GM12878 (cell line): ENCODE measurements at regions not wholly inside any gene's neighbourhood (a gene's known extent, or its start where the extent isn't known, plus 50 kb on each side); places are given as distances from the start of the nearest gene placed in this dataset.

Experiments used
- ATAC-seq: fragments of 200-7000 bp; cut with Tn5 transposase; 3 replicates; pipeline ENCODE4 v1.9.1; 2020; ENCODE audit warnings: mild to moderate bottlenecking, moderate library complexity
- BruUV-seq: library from RNA; stranded (reverse); fragments of 400-500 nt; replicated peaks from 2 replicates; lab custom pipeline; 2021; lab: Mats Ljungman, UMichigan
- CTCF ChIA-PET: fragments of 300-600 bp; sonication (Branson Sonifier 250); formaldehyde crosslinking; extraction: SDS; loops from one replicate; lab custom pipeline; 2021; ENCODE audit warnings: inconsistent platforms; lab: Yijun Ruan, JAX
- POLR2A ChIA-PET: fragments of 350-600 bp; formaldehyde crosslinking; extraction: SDS; loops from one replicate; lab custom pipeline; 2021; ENCODE audit warnings: inconsistent platforms; lab: Charles Lee
- RAD21 ChIA-PET: fragments of 300-600 bp; sonication (Branson Sonifier 250); formaldehyde crosslinking; loops from one replicate; lab custom pipeline; 2023; ENCODE audit warnings: antibody characterized with exemption; ENCODE audit not compliant: unreplicated experiment; lab: Charles Lee
- SMC1A ChIA-PET: fragments of 300-600 bp; sonication (Branson Sonifier 250); formaldehyde crosslinking; loops from one replicate; lab custom pipeline; 2023; ENCODE audit not compliant: unreplicated experiment, uncharacterized antibody; lab: Charles Lee
- DNase-seq: peaks from one replicate; pipeline ENCODE4 v3.0.0-alpha.2; 2011; ENCODE audit warnings: low read depth, low spot score
- FAIRE-seq: peaks from 3 replicates; lab custom pipeline; 2011; peaks lifted over from hg19 to GRCh38; lab: Jason Lieb, UNC
- H2AFZ ChIP-seq: 2 replicates; pipeline ENCODE4 v1.6.0; 2011; ENCODE audit warnings: low read depth, low read length, control low read depth; ENCODE audit not compliant: control insufficient read depth
- H3K27ac ChIP-seq: 2 replicates; pipeline ENCODE4 v1.5.1; 2011; ENCODE audit warnings: control low read depth; ENCODE audit not compliant: control insufficient read depth, insufficient read depth
- H3K27me3 ChIP-seq, 2 experiments: replicated peaks in 1 of 2; 2 replicates each; pipeline versions ENCODE4 v1.6.0 to v1.6.1; 2011; ENCODE audit warnings: low read length in 1 of 2; ENCODE audit not compliant: control insufficient read depth in 2 of 2, insufficient read depth in 2 of 2
- H3K36me3 ChIP-seq, 2 experiments: 2 replicates each; pipeline ENCODE4 v1.5.1; 2011; ENCODE audit warnings: low read length in 1 of 2; ENCODE audit not compliant: control insufficient read depth in 2 of 2, insufficient read depth in 2 of 2
- H3K4me1 ChIP-seq: 2 replicates; pipeline ENCODE4 v1.6.1; 2011; ENCODE audit warnings: mild to moderate bottlenecking, low read length, moderate library complexity, mixed read lengths; ENCODE audit not compliant: control insufficient read depth, insufficient read depth
- H3K4me2 ChIP-seq: 2 replicates; pipeline ENCODE4 v1.6.0; 2011; ENCODE audit warnings: control low read depth; ENCODE audit not compliant: control insufficient read depth, insufficient read depth
- H3K4me3 ChIP-seq: fragments of 200-600 bp; sonication (generic); 2 replicates; pipeline ENCODE4 v1.5.1; 2016
- H3K79me2 ChIP-seq: 2 replicates; pipeline ENCODE4 v1.6.0; 2011; ENCODE audit warnings: low read length; ENCODE audit not compliant: control insufficient read depth, insufficient read depth
- H3K9ac ChIP-seq: 2 replicates; pipeline ENCODE4 v1.8.0; 2011; ENCODE audit warnings: low read length, control low read depth, mixed read lengths; ENCODE audit not compliant: control insufficient read depth, insufficient read depth
- H3K9me3 ChIP-seq: replicated peaks from 3 replicates; pipeline ENCODE4 v1.5.1; 2011; ENCODE audit warnings: mild to moderate bottlenecking, low read length; ENCODE audit not compliant: control insufficient read depth, insufficient read depth
- H4K20me1 ChIP-seq: 2 replicates; pipeline ENCODE4 v1.6.0; 2011; ENCODE audit not compliant: control insufficient read depth, insufficient read depth
- CHD2 ChIP-seq: IDR thresholded peaks from 2 replicates; pipeline ENCODE4 v1.6.1; 2011; ENCODE audit warnings: low read depth, low read length, improper control_type of control experiment, borderline replicate concordance
- GABPA ChIP-seq: IDR thresholded peaks from 2 replicates; pipeline ENCODE4 v1.6.1; 2014; ENCODE audit warnings: antibody characterized with exemption, low read depth, mild to moderate bottlenecking, inconsistent platforms
- HDGF ChIP-seq: fragments of 450-650 bp; IDR thresholded peaks from 2 replicates; pipeline ENCODE4 v1.6.1; 2016; ENCODE audit warnings: antibody characterized with exemption
- MEF2A ChIP-seq: IDR thresholded peaks from 2 replicates; pipeline ENCODE4 v1.6.1; 2011; ENCODE audit warnings: low read depth, mild to moderate bottlenecking, low read length, moderate library complexity; ENCODE audit not compliant: insufficient read depth
- RUNX3 ChIP-seq: IDR thresholded peaks from 2 replicates; pipeline ENCODE4 v1.6.1; 2012; ENCODE audit warnings: low read length, inconsistent platforms
- SIX5 ChIP-seq: IDR thresholded peaks from 2 replicates; pipeline ENCODE4 v1.6.1; 2011; ENCODE audit warnings: mild to moderate bottlenecking, low read depth, low read length, moderate library complexity; ENCODE audit not compliant: severe bottlenecking
- SMAD1 ChIP-seq: fragments of 450-650 bp; IDR thresholded peaks from 2 replicates; pipeline ENCODE4 v1.6.1; 2018; ENCODE audit warnings: mild to moderate bottlenecking, low read depth; ENCODE audit not compliant: partially characterized antibody
- SMAD5 ChIP-seq: IDR thresholded peaks from 2 replicates; pipeline ENCODE4 v1.6.1; 2016; ENCODE audit warnings: antibody characterized with exemption, low read depth
- SPI1 ChIP-seq: IDR thresholded peaks from 2 replicates; pipeline ENCODE4 v1.6.1; 2011; ENCODE audit warnings: low read depth, mild to moderate bottlenecking, low read length, moderate library complexity, borderline replicate concordance; ENCODE audit not compliant: insufficient read depth
- SUZ12 ChIP-seq: fragments of 200-600 bp; sonication (generic); IDR thresholded peaks from one replicate; pipeline ENCODE4 v1.6.1; 2018; ENCODE audit warnings: antibody characterized with exemption, mild to moderate bottlenecking; ENCODE audit not compliant: unreplicated experiment
- TCF7 ChIP-seq: IDR thresholded peaks from 2 replicates; pipeline ENCODE4 v1.6.1; 2014; ENCODE audit warnings: antibody characterized with exemption, borderline replicate concordance
- USF1 ChIP-seq: IDR thresholded peaks from 2 replicates; pipeline ENCODE4 v1.6.1; 2011; ENCODE audit warnings: borderline replicate concordance, low read depth, mild to moderate bottlenecking, moderate library complexity, mixed read lengths, low read length; ENCODE audit not compliant: insufficient read depth; ENCODE audit errors: extremely low read length
- WRNIP1 ChIP-seq: IDR thresholded peaks from 2 replicates; pipeline ENCODE4 v1.6.1; 2011; ENCODE audit warnings: low read depth, low read length, improper control_type of control experiment, borderline replicate concordance
- YY1 ChIP-seq: IDR thresholded peaks from 2 replicates; pipeline ENCODE4 v1.6.1; 2011; ENCODE audit warnings: low read depth, mild to moderate bottlenecking, low read length
- ZBED1 ChIP-seq: IDR thresholded peaks from 2 replicates; pipeline ENCODE4 v1.6.1; 2016; ENCODE audit warnings: borderline replicate concordance
- ZBTB4 ChIP-seq: fragments of 450-650 bp; formaldehyde crosslinking; IDR thresholded peaks from 2 replicates; pipeline ENCODE4 v1.4.0; 2022; ENCODE audit warnings: mild to moderate bottlenecking, moderate library complexity
- WGBS: methylation state at CpG from one replicate; pipeline ENCODE4 v1.1.6; 2016; ENCODE audit warnings: low lambda C conversion rate; ENCODE audit not compliant: insufficient replicate concordance, insufficient coverage; ENCODE audit errors: missing lambda C conversion rate; 5-methylcytosine and 5-hydroxymethylcytosine counted together
- in situ Hi-C: fragments of 300-500 bp; cut with MboI; formaldehyde crosslinking; loops from 9 replicates; pipeline ENCODE4 v1.14.3; 2018; ENCODE audit warnings: mixed read lengths
- intact Hi-C: fragments of 100-400 bp; cut with micrococcal nuclease; formaldehyde crosslinking; loops from one replicate; pipeline ENCODE4 v1.14.2; 2022; ENCODE audit not compliant: unreplicated experiment
- TF ChIP-seq, protein P1 (sequence below): IDR thresholded peaks from 2 replicates; pipeline ENCODE4 v1.6.1; 2012; ENCODE audit warnings: low read depth, low read length, improper control_type of control experiment

DNA sequence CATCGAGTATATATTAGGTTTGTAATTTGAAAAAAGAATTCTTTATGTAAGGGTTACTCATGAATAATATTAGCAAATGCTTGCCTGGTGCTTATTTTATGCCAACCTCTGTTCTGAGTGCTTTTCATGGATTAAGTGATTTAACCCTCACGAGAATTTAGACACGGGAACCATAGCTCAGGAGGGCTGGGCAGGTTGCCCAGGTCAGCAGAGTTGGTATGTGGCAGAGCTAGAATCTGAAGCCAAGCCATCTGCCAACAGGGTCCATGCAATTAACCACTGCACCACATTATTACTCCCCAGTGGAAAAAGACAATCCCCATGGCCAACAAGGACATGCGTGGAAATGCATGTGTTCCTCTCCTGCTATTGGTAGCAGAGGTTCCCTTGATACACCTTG, 345.6 kb downstream of the CDC5L start:
- Histone ChIP-seq H3K9me3 (no peaks in the 10 kb centered on the region), H4K20me1 (no peaks in the 10 kb centered on the region), H3K4me1 (peaks cover 34% of the 10 kb centered on the region), H3K79me2 (no peaks in the 10 kb centered on the region), H3K27me3 (no peaks in the 10 kb centered on the region), H3K27ac (no peak overlapping the region), H3K4me2 (no peak overlapping the region), H2AFZ (no peak overlapping the region), H3K9ac (no peak overlapping the region), H3K4me3 (no peak overlapping the region), H3K36me3 (no peaks in the 10 kb centered on the region)
- ChIA-PET SMC1A (no interaction called here), RAD21 (no interaction called here), POLR2A (no interaction called here), CTCF (interaction anchor here (1.4 kb wide), 1 partner anchor 10 kb away, joined by 4 read pairs; no protein-coding TSS in a partner anchor)
- BruUV-seq: no TSS peak
- TF ChIP-seq GABPA: no peak
- no peak for TF ChIP-seq ZBED1
- no peak for TF ChIP-seq SMAD1
- TF ChIP-seq USF1: no peak
- TF ChIP-seq ZBTB4: no peak
- TF ChIP-seq HDGF: no peak
- TF ChIP-seq CHD2: no peak
- TF ChIP-seq SUZ12: no peak
- no peak for TF ChIP-seq RUNX3
- TF ChIP-seq, protein P1, sequence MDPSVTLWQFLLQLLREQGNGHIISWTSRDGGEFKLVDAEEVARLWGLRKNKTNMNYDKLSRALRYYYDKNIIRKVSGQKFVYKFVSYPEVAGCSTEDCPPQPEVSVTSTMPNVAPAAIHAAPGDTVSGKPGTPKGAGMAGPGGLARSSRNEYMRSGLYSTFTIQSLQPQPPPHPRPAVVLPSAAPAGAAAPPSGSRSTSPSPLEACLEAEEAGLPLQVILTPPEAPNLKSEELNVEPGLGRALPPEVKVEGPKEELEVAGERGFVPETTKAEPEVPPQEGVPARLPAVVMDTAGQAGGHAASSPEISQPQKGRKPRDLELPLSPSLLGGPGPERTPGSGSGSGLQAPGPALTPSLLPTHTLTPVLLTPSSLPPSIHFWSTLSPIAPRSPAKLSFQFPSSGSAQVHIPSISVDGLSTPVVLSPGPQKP: no peak
- TF ChIP-seq WRNIP1: no peak
- TF ChIP-seq TCF7: no peak
- no peak for TF ChIP-seq MEF2A
- TF ChIP-seq SMAD5: no peak
- TF ChIP-seq SPI1: no peak
- TF ChIP-seq YY1: no peak
- no peak for TF ChIP-seq SIX5
- WGBS: 56% methylated on average over 4 of the region's 4 CpGs
- intact Hi-C loops: no loop called here
- ATAC-seq (no peak), DNase-seq (no peak), FAIRE-seq (no peak)
- in situ Hi-C loops: no loop called here
